A673 (cell line): ENCODE measurements at regions not wholly inside any gene's neighbourhood (a gene's known extent, or its start where the extent isn't known, plus 50 kb on each side); places are given as distances from the start of the nearest gene placed in this dataset.

Experiments
- CTCF ChIP-seq: fragments of 300-800, 200-600 bp; sonication (generic); conservative IDR thresholded peaks from 2 replicates; pipeline ENCODE4 v1.5.1; 2017; ENCODE audit warnings: low read depth, mild to moderate bottlenecking, antibody characterized with exemption, low read length, moderate library complexity, mixed read lengths
- EZH2 ChIP-seq: fragments of 200-600 bp; sonication (generic); IDR thresholded peaks from 2 replicates; pipeline ENCODE4 v1.6.1; 2017; ENCODE audit warnings: borderline replicate concordance, low read depth, mild to moderate bottlenecking, mixed read lengths, antibody characterized with exemption, low read length; ENCODE audit not compliant: poor library complexity, severe bottlenecking

- TF ChIP-seq CTCF = no peak
- TF ChIP-seq EZH2 = no peak
Measured at GRCh38 chr6:18579869-18580268, 192.7 kb downstream of the RNF144B start.
